GM21515 (cell line): ENCODE measurements at regions not wholly inside any gene's neighbourhood (a gene's known extent, or its start where the extent isn't known, plus 50 kb on each side); places are given as distances from the start of the nearest gene placed in this dataset.
"Not testable (repeated sequence)": the region's sequence is repeated elsewhere in the genome, so short reads cannot be mapped to it uniquely, and the experiment has no call there.

ENCODE experiments used
- ATAC-seq: cut with Tn5 transposase; IDR thresholded peaks from one replicate; pipeline ENCODE4 v1.9.1; 2021; ENCODE audit not compliant: unreplicated experiment

DNA sequence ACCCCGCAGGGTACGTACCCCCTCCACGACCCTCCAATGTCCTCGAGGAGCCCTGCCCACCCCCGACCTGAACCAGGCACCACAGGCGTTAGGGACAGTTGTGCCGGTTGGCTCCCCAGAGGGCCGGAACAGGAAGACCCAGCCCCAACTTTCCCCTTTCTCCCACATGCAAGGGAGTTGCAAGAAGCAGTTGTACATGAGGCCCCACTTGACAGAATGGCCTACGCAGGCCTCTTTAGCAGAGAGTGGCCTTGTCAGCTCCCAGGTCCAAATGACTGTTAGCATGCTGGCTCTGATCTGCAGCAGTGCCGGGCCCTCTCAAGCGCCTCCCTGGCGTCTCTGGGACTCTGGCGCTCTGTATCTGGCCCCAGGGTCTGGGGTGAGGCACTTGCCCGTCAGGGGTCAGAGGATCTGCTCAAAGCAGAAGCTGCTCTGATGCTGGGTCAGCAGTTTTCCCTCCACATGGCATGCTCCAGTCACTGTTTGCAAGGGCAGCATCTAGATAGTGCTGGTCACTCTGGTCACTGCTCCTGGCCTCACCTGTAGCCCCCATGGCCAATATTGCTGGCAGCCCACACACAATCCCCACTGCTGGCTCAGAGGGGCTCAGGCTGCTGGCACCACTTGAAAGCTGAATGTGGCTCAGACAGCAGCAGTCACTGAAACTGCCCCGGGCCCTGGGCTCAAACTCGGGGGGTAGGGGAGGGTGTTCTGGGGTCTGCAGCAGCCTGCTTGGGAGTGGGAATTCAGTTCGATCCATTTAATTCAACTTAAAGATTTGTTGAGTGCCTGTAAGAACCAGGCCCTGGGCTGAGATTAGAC is 254.5 kb downstream of the FAM43A start:
- no peak for ATAC-seq

DNA sequence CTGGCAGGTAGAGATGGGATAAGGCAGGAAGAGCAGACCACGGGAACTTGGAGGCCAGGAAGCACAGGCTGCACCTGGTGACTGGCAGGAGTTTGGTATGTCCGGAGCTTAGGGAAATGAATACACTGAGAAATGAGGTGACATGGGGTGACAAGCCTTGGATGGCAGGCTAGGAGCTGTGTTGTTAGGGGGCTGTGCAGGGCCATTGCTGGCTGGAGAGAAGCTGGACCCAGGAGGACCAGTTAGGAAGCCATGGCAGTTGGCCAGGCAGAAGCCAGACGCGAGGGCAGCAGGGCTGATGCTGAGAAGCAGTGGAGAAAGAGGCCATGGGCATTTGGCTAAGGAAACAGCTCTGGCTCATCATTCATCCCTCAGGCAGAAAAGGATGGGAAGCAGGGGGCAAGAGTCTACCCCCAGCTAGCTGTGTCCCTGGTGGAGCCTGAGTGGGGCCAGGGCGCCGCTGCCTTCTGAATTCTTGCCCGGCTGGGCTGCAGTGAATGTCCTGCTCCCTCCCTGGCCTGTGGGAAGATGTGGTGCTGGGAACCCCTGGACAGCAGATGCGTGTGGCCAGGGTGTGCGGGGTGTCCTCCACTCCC is 255.8 kb downstream of the FAM43A start:
- ATAC-seq: no peak

DNA sequence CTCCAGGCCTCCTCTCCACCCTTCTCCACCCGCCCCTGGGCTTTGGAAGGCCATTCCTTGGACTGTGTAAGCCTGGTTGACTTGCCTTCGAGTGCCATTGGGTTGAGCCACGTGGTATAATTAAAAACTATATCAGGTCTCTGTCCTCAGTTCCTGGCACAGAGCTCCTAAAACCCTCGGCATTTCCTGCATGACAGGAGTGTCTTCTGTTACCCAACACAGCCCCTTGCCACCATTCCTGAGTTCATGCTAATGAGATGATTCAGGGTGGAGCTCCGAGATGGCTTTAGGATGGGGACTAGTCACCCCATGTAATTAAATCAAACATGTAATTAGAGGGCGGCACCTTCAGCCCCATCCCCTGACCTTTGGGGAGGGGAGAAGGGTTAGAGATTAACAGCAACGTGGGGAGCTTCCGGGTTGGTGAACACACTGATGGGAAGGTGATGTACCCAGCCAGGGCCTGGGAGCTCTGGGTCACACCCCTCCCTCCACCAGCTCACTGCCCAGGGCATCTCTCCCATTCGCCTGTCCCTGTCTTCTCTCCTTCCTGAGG is 256.4 kb downstream of the FAM43A start:
- no peak for ATAC-seq

DNA sequence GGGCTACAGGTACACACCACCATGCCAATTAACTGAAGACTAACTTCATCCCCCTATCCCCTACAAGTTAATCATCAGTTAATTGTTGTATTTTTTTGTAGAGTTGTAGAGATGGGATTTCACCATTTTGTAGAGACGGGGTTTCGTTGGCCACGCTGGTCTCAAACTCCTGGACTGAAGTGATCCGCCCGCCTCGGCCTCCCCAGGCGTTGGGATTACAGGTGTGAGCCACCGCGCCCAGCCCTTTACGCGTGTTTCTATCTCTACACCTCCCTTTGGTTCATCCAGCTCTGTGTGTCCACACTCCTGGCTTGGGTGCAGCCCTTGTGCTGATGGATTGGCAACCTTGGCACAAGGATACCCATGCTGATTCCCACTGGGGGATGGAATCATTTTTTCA is 258.8 kb downstream of the FAM43A start:
- no peak for ATAC-seq

DNA sequence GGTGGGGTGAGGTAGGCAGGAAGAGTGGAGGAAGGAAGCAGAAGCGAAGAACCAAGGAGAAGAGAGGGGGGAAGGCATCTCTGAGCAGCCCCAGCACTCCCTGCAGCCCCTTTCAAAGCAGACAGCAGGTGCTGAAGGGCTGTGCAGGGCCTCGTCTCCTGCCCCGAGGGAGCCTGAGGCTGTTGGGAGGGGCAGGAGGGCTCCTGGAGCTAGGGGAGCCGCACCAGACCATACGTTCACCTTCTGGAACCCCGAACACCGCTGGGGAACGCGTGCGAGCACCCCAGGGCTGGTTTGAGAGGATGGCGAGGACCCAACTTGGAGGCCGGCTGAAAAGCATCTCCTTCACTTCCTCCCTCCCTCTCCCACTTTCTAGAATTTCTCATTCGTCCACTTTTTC is 259.8 kb downstream of the FAM43A start:
- no peak for ATAC-seq

DNA sequence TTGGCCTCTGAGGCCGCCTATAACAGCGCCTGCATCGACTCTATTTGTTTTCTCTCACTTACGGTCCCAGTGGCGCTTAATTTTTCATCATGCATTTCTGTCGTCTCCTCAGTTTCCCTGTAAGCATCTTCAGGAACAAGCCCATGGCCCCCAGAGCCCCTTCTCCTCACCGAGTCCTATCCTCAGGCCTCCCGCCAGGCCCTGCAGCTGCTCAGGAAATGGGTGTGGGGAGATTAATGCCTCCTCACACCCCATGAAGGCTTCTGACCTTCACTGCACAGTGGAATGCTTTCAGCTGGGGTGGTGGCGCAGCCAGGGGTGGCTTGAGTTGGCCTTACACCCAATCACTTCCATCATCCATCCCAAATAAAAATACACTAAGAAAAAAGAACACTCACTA is 260.4 kb downstream of the FAM43A start:
- no peak for ATAC-seq

DNA sequence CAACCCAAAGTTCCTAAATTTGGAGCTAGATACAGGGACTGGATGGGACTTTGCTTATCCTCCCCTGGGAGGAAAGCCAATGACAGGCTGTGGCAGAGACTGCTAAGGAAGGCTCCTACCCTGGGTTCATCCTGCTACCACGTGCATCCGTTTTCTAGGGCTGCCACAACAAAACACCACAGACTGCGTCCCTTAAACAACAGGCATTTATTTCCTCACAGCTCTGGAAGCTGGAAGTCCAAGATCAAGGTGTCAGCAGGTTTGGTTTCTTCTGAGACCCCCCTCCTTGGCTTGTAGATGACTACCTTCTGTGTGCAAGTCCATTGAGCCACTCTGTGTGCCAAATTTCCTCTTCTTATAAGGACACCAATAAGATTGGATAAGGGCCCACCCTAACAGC is 263.9 kb downstream of the FAM43A start:
- ATAC-seq: no peak

DNA sequence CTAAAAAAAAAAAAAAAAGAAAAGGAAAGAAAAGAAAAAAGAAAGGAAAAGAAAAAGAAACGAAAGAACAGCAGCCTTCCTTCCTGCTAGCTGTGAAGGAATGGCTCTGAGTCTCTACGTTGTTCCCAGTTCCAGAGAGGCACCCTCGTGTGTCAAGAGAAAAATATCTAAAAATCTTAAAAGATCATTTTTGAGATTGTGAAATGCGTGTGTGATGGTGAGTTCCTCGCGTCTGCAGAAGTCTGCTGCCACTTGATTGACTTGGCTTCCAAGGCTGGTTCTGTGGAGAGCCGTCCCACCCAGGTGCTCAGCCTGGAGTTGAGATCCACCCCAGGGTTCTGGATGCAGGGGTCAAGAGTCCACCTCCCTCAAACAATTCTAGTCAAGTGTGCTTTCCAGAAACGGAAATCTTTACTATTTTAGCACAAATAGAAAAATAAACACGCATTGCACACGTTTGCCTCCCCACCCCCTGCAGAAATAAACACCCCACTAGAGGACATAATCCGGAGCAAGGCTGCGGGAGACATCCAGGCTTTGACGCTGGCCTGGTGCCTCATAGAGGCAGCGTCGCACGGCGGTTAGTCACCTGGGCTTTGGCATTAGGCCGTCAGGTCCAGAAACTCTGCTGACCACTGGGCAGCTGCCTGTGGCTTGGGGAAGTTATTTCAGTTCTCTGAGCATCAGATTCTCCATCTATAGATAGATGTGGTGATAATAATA is 265.4 kb downstream of the FAM43A start:
- no peak for ATAC-seq

DNA sequence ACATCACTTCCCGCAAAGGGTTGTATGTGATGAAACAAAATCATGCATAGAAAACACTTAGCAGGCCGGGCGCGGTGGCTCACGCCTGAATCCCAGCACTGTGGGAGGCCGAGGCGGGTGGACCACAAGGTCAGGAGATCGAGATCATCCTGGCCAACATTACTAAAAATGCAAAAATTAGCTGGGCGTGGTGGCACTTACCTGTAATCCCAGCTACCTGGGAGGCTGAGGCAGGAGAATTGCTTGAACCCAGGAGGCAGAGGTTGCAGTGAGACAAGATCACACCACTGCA is 265.9 kb downstream of the FAM43A start:
- not testable (repeated sequence) for ATAC-seq

DNA sequence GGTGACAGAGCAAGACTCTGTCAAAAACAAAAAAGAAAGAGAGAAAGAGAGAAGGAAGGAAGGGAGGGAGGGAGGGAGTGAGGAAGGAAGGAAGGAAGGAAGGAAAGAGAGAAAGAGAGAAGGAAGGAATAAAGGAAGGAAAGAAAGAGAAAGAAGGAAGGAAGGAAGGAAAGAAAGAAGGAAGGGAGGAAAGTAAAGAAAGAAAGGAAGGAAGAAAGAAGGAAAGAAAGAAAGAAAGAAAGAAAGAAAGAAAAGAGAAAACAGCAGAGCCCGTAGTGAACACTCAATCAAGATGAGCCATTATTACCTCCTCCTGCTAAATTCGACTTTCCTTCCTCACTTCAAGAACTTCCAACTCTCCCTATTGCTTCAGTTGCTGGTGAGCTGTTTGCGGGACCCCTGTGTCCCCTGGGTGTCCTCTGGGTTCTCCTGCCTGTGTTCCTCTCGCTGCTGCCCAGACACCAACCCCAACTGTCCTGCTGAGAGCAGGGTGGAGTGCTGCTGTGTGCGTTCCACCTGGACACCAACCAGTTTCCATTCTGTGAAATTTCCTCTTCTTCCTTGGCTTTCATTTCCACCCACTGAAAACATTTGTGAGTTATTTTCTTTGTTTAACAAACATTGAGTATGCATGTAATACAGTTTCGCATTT is 266.4 kb downstream of the FAM43A start:
- ATAC-seq: no peak

DNA sequence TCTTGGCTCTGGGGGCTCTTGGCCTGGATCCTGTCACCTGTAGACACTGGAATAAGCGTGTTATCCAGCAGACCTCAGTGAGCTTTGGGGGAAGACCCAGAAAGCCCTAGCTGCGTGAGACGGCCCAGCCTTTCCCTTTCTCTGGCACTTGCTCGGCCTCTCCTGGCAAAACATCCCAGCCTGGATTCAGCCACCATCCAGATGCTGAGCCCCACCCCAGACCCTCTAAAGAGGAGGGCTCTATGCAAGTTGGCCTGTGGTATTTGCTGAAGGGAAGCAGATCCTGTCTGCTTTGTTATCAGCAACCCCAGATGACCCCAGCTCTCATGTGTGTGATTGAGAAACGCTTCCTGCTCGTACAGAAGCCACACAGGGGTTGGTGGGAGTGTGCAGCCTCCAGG is 267.2 kb downstream of the FAM43A start:
- ATAC-seq: no peak

DNA sequence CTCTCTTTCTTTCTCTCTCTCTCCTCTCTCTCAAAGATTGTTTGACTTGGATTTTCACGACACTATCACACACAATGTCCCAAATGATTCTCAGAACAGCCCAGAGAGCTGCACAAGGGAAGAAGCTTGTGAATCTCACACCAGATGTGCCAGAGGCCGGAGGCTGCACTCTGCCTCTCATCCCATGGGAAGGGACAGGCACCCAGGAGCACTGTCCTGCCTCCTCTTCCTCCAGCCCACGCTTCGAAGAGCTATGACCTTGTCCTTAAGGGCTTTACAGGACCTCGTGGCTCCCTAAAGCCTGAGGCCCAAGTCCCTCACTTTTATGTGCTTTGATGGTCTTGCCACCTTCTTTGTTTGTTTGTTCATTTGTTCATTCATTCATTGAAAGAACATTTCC is 267.6 kb downstream of the FAM43A start:
- no peak for ATAC-seq

DNA sequence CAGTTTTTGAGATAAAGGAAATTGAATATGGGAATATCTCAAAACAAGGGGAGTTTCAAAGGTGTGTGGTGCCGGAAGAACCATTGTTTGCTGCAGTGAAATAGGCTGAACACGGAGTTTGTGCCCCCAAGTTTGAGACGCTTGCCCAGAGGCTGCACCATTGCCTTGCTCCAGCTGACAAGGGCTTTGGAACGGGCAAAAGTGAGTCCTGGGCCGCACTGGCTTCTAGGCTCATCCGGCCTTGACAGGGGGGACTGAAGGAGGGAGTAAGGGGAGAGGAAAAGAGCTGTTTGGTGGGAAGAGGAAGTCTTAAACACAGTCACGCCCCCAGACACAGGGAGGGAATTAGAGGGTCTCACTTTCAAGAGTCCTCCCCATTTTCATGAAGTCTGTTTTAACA is 269.9 kb downstream of the FAM43A start:
- ATAC-seq: no peak

DNA sequence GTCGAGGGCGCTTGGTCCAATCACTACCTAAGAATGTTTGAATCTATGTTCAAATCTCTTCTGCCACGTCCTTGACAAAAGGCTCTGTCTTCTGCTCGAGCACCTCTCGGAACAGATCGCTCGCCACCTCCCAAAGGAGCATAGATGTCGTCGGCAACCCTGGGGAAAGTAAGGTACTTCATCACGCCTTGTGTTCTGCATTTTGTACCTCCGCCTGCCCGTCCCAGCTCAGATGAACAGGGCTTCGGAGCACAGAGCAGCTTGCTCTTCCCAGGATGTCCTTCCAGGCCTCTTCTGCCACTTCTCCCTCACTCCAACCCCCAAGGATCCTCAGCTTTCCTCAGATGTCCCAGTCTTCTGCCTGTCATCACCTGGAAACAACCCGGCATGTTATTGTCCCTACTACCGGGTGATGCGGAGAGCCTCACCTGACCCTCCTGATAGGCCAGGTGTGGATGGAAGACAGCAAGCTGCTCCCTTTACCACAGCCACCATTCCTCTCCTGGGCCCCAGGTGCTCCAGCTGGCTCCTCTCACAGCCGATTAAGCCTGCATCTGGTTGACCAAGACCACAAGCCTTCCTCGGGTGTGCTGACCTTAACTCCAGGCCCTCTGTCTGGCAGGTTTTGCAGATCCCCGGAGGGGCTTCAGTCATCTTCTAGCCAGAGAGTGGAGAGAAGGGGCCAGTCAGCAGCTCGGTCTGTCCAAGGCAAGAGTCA is 270.5 kb downstream of the FAM43A start:
- no peak for ATAC-seq

DNA sequence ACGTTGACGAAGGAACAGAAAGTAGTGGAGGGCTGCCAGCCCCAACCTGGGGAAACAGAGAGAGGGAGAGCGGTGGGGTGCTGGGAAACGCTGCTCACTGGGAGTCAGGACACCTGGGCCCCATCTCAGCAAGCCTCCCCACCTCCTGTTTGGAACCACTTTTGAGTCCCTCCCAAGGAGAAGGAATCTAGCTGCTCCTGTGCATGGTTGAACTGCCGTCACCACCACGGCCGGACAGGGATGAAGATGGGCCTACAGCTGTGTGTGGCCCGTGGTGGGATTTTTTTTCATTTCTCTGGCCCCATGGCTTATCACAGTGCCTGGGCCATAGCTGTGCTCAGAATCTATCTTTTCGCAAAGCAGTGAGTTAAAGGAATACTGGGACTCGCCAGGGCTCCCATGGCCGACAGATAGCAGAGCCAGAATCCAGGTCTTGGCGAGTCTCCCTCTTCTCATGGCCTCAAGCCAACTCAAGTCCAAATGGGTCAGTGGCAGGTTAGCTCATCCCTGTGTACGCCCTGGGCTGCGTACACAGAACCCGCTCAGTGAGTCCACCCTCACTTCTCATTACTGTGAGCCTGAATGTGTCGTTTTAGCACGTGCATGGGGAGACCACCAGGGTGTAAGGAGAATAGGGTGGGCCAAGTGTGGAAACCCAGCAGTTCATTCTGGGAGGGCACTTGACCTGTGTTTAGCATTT is 271.2 kb downstream of the FAM43A start:
- ATAC-seq: no peak

DNA sequence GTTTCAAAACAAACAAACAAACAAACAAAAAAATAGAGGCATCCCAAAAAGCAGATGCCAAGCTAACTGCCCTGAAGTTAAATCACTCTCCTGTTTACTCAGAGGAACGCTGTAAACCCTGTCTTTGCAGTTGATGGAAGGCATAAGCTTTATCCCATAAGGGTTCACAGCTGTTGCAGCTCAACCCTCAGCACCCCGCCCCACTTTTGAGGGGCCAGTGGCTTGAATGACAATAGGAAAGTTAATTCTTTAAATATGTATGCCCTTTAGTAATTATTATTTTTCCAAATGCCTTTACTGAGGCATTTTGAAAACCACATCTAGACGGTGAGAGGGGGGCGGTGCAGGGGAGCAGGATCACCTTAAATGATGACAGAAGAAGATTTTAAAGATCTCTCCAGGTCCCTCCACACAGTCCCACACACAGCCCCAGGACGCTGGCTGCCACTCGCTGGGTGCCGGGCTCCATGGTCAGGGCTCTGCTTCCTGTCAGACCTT is 272.1 kb downstream of the FAM43A start:
- ATAC-seq: no peak

DNA sequence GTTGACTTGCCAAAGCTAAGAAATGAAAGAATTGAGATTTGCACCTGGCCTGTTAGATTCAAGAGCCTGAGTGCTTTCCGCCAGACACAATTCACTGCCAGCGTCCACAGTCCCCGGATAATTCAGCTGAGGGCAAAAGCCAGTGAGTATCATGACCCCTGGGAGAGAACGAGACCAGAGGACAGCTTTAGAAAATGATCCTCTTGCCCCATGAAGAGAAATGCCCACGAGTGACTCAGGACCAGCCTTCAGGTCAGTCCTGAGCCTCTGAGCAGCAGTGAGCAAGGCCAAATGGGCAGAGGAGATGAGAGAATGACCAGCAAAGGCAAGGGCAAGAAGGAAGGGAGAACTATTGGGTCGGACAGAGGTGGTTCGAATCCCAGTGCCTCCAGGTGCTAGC is 273.5 kb downstream of the FAM43A start:
- no peak for ATAC-seq

DNA sequence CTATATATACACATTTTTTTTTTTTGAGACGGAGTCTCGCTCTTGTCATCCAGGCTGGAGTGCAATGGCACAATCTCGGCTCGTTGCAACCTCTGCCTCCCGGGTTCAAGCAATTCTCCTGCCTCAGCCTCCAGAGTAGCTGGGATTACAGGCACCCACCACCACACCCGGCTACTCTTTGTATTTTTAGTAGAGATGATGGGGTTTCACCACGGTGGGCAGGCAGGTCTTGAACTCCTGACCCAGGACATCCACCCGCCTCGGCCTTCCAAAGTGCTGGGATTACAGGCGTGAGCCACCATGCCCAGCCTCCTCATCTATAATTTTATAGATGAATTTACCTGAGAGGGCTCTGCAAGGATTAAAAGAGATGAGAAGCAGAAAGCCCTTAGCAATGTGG is 274.0 kb downstream of the FAM43A start:
- not testable (repeated sequence) for ATAC-seq

DNA sequence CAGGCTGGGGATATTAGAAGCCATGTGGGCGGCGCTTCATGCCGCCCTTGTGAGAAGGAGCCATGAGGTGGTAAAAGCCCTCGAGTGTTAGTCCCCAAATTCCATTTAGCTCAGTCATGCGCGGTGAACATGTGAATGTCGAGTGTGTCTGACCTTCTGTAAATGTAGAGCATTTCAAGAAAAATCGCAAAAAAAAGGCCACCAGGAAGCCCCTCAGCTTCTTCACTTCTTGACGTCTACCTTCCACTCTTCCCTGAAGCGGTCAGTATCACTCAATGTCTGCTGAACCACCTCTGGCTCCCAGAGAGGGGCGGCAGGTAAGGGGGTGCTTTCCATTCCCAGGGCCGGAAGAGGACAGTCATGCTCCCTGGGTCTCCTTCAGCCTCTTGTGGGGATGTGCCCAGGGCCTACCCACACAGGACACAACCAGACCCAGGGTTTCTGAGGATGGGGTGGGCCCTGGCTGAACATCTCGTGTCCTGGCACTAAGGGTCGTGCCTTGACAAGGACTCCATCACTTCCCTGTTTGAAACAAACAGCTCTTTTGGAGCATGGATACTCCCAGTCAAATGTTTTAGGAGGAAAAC is 274.9 kb downstream of the FAM43A start:
- no peak for ATAC-seq

DNA sequence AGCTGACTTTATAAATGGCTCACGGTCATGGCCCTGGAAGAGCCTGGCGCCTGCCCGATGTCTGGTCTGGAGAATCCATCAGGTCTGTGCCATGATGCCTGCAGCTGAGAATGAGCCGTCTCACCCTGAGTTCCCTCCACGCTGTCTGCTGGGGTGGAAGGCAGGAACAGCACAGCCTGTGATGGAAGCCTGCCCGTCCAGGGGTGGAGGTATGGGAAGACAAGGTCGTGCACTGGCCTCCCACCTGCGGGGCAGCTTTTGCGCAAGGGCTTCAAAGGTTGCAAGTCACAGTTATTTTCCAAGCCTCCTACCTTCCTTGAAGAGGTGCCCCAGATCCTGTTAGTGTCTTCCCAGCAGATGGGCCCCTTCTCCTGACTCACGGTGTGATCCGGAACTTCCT is 275.5 kb downstream of the FAM43A start:
- no peak for ATAC-seq
